ENCODE measurements at regions not wholly inside any gene's neighbourhood (a gene's known extent, or its start where the extent isn't known, plus 50 kb on each side); places are given as distances from the start of the nearest gene placed in this dataset.

- DNase-seq (ENCODE audit: low read depth) = no peak
- no peak overlapping the region for H3K4me3 ChIP-seq (ENCODE audit: low read depth, low read length)
- TF ChIP-seq CTCF (IDR thresholded peaks at IDR 0.05; ENCODE audit: insufficient read depth, low read depth, low read length) = no peak
These were observed 349.7 kb downstream of the PTEN start for GRCh38 chr10:88213065-88213605.

- no peak overlapping the region for H3K4me3 ChIP-seq (ENCODE audit: low read depth, low read length)
- DNase-seq (ENCODE audit: low read depth) = no peak
- TF ChIP-seq CTCF (IDR thresholded peaks at IDR 0.05; ENCODE audit: insufficient read depth, low read depth, low read length) = no peak
These were observed 353.6 kb downstream of the PTEN start for GRCh38 chr10:88216976-88217375.

- no peak for DNase-seq (ENCODE audit: low read depth)
- H3K4me3 ChIP-seq (ENCODE audit: low read depth, low read length) = no peak overlapping the region
- TF ChIP-seq CTCF (IDR thresholded peaks at IDR 0.05; ENCODE audit: insufficient read depth, low read depth, low read length) = no peak
These were observed 354.9 kb downstream of the PTEN start for GRCh38 chr10:88218362-88218761.

- no peak for TF ChIP-seq CTCF (IDR thresholded peaks at IDR 0.05; ENCODE audit: insufficient read depth, low read depth, low read length)
- DNase-seq (ENCODE audit: low read depth) = no peak
- no peak overlapping the region for H3K4me3 ChIP-seq (ENCODE audit: low read depth, low read length)
These were observed 356.3 kb downstream of the PTEN start for GRCh38 chr10:88219753-88220152.

DNA sequence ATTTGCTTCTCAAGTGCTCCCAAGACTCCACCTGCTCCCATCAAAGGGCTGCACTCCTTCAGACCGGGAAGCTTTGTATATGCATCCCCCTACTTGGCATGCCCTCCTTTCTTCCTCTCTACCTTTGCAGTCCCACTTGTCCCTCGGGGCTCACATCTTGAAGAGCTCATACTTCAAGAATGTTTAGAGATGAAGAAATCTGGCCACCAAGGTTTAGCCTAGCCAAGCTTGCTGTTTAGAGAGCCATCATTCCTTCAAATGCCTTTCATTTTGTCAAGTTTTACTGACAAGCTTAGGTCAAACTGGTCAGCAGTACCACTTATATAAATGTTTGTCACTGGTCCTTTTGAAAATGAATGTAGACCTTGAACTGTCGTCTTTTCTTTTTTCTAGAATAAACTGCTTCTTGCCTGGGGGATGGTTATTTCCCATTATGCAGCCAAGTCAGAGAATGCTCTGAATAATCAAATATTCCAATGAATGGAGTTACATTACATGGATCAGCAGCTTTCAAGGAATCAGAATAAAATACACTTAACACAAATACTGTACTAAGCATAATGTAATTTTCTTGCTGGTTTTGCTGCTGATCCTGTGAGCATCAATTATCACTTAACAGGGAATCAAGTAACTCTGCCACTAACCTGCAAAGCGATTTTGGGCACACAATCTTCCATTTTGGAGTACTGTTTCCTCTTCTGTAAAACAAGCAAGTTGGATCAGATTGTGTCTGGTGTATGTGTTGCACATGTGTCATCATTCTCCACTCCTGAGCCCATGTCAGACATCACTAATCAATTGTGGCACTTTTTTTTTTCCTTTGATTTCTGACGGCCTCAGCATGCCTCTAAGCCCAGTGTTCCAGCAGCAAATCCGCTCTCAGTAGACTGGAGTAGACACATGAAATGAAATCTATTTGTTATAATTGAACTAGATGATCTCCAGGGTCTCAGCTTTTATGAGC lies 357.9 kb downstream of the PTEN start:
- no peak for DNase-seq (ENCODE audit: low read depth)
- H3K4me3 ChIP-seq (ENCODE audit: low read depth, low read length) = no peak overlapping the region
- no peak for TF ChIP-seq CTCF (IDR thresholded peaks at IDR 0.05; ENCODE audit: insufficient read depth, low read depth, low read length)

GRCh38 chr10:88222881-88223280 lies 359.5 kb downstream of the PTEN start:
- no peak for TF ChIP-seq CTCF (IDR thresholded peaks at IDR 0.05; ENCODE audit: insufficient read depth, low read depth, low read length)
- no peak for DNase-seq (ENCODE audit: low read depth)
- H3K4me3 ChIP-seq (ENCODE audit: low read depth, low read length) = no peak overlapping the region

Measured in fibroblast of villous mesenchyme (primary cell).